HCT116 (cell line): ENCODE measurements at regions not wholly inside any gene's neighbourhood (a gene's known extent, or its start where the extent isn't known, plus 50 kb on each side); places are given as distances from the start of the nearest gene placed in this dataset.

ENCODE experiments used
- ATAC-seq: fragments of 200-7000 bp; cut with Tn5 transposase; 2 replicates; pipeline ENCODE4 v1.9.1; 2020; ENCODE audit warnings: mild to moderate bottlenecking, moderate library complexity
- BruUV-seq: library from RNA; stranded (reverse); fragments of 400-500 nt; replicated peaks from 2 replicates; lab custom pipeline; 2021; lab: Mats Ljungman, UMichigan
- CTCF ChIA-PET: fragments of 300-600 bp; sonication (Branson Sonifier 250); formaldehyde crosslinking; loops from one replicate; lab custom pipeline; 2021; ENCODE audit warnings: antibody characterized with exemption; lab: Charles Lee
- POLR2A ChIA-PET: fragments of 300-600, 350-600 bp; sonication (Branson Sonifier 250); formaldehyde crosslinking; loops from one replicate; lab custom pipeline; 2021; ENCODE audit warnings: antibody characterized with exemption; lab: Charles Lee
- RAD21 ChIA-PET, 2 experiments: fragments of 300-600 bp; sonication (Branson Sonifier 250); formaldehyde crosslinking; loops; one replicate each; lab custom pipeline; 2023; ENCODE audit warnings: low total read pairs in 2 of 2; ENCODE audit not compliant: uncharacterized antibody in 2 of 2, unreplicated experiment in 2 of 2, low non-redundant PET in 1 of 2; lab: Charles Lee
- DNase-seq: peaks from one replicate; pipeline ENCODE4 v3.0.0-alpha.2; 2010; ENCODE audit warnings: low read depth, low spot score
- H2AFZ ChIP-seq: fragments of 200-600 bp; shearing (Covaris generic), sonication (generic); 2 replicates; pipeline ENCODE4 v1.6.1; 2017; ENCODE audit warnings: low read depth, mixed run types, mixed read lengths, antibody characterized with exemption, low read length; ENCODE audit not compliant: poor library complexity, severe bottlenecking
- H3K27ac ChIP-seq: 2 replicates; pipeline ENCODE4 v1.5.1; 2012; ENCODE audit warnings: low read depth, low read length
- H3K27me3 ChIP-seq: fragments of 200-600 bp; sonication (generic); 2 replicates; pipeline ENCODE4 v1.6.1; 2016; ENCODE audit warnings: mixed run types, low read length, mixed read lengths; ENCODE audit not compliant: insufficient read depth
- H3K36me3 ChIP-seq, 2 experiments: fragments of 200-500 bp in 1 of 2; fragments of 200-600 bp in 1 of 2; sonication (Bioruptor generic) in 1 of 2; sonication (generic) in 1 of 2; 2 replicates each; pipeline versions ENCODE4 v1.5.1 to v1.6.1; 2014 to 2016; ENCODE audit warnings: low read length in 2 of 2, inconsistent platforms in 1 of 2, mixed read lengths in 1 of 2, mixed run types in 1 of 2; ENCODE audit not compliant: insufficient read depth in 2 of 2, control insufficient read depth in 1 of 2
- H3K4me1 ChIP-seq, 2 experiments: fragments of 200-600 bp in 1 of 2; sonication (generic) in 1 of 2; 2 replicates each; pipeline versions ENCODE4 v1.5.1 to v1.6.1; 2012 to 2017; ENCODE audit warnings: low read length in 2 of 2, inconsistent platforms in 1 of 2, mild to moderate bottlenecking in 1 of 2, mixed read lengths in 1 of 2, mixed run types in 1 of 2, moderate library complexity in 1 of 2; ENCODE audit not compliant: insufficient read depth in 2 of 2, control insufficient read depth in 1 of 2
- H3K4me2 ChIP-seq: fragments of 200-600 bp; sonication (generic); 2 replicates; pipeline ENCODE4 v1.6.1; 2017; ENCODE audit warnings: mixed run types, low read length, mixed read lengths
- H3K4me3 ChIP-seq, 2 experiments: fragments of 200-600 bp in 1 of 2; sonication (generic) in 1 of 2; replicated peaks in 1 of 2; 2 replicates each; pipeline ENCODE4 v1.5.1; 2011 to 2016; ENCODE audit warnings: low read length in 2 of 2, control low read depth in 1 of 2, low read depth in 1 of 2, mild to moderate bottlenecking in 1 of 2, mixed read lengths in 1 of 2, mixed run types in 1 of 2
- H3K79me2 ChIP-seq: fragments of 200-600 bp; sonication (generic); 2 replicates; pipeline ENCODE4 v1.6.1; 2017; ENCODE audit warnings: mild to moderate bottlenecking, mixed run types, low read length, moderate library complexity, mixed read lengths; ENCODE audit not compliant: insufficient read depth
- H3K9ac ChIP-seq: fragments of 200-600 bp; sonication (generic); 2 replicates; pipeline ENCODE4 v1.6.1; 2016; ENCODE audit warnings: low read length, mixed read lengths
- H3K9me2 ChIP-seq: fragments of 200-600 bp; sonication (generic), shearing (Covaris generic); 2 replicates; pipeline ENCODE4 v1.6.1; 2017; ENCODE audit warnings: mixed run types, mild to moderate bottlenecking, moderate library complexity; ENCODE audit not compliant: insufficient read depth
- H3K9me3 ChIP-seq, 2 experiments: fragments of 200-500 bp in 1 of 2; fragments of 200-600 bp in 1 of 2; sonication (Bioruptor generic) in 1 of 2; sonication (generic) in 1 of 2; 2 replicates each; pipeline ENCODE4 v1.6.1; 2014 to 2017; ENCODE audit warnings: low read length in 2 of 2, mixed read lengths in 2 of 2, inconsistent platforms in 1 of 2, low read depth in 1 of 2, mild to moderate bottlenecking in 1 of 2, mixed run types in 1 of 2, moderate library complexity in 1 of 2; ENCODE audit not compliant: control insufficient read depth in 1 of 2, insufficient read depth in 1 of 2
- H4K20me1 ChIP-seq: fragments of 200-600 bp; sonication (generic), shearing (Covaris generic); 2 replicates; pipeline ENCODE4 v1.6.1; 2017; ENCODE audit warnings: mixed run types, mild to moderate bottlenecking, moderate library complexity; ENCODE audit not compliant: insufficient read depth
- ATF3 ChIP-seq: IDR thresholded peaks from 2 replicates; pipeline ENCODE4 v1.6.1; 2012
- CBX3 ChIP-seq: IDR thresholded peaks from 2 replicates; pipeline ENCODE4 v1.6.1; 2012; ENCODE audit warnings: low read depth
- CEBPB ChIP-seq: IDR thresholded peaks from 2 replicates; pipeline ENCODE4 v1.6.1; 2012; ENCODE audit warnings: low read depth
- EZH2phosphoT487 ChIP-seq: fragments of 200-600 bp; IDR thresholded peaks from 2 replicates; pipeline ENCODE4 v1.6.1; 2018; ENCODE audit warnings: antibody characterized with exemption, borderline replicate concordance
- JUND ChIP-seq: IDR thresholded peaks from 2 replicates; pipeline ENCODE4 v1.6.1; 2012
- MAX ChIP-seq: IDR thresholded peaks from 2 replicates; pipeline ENCODE4 v1.6.1; 2012
- RAD21 ChIP-seq: IDR thresholded peaks from 2 replicates; pipeline ENCODE4 v1.6.1; 2012; ENCODE audit warnings: low read depth, mild to moderate bottlenecking
- SIN3A ChIP-seq: IDR thresholded peaks from 2 replicates; pipeline ENCODE4 v1.6.1; 2012; ENCODE audit warnings: low read depth
- intact Hi-C: fragments of 100-400 bp; cut with micrococcal nuclease; formaldehyde crosslinking; loops from 2 replicates; pipeline ENCODE4 v1.10.0; 2022

GRCh38 chr12:131486451-131487230 is 224.2 kb upstream of the SFSWAP start:
- Histone ChIP-seq H3K9me3 (no peaks in the 10 kb centered on the region), H2AFZ (no peak overlapping the region), H3K27me3 (no peaks in the 10 kb centered on the region), H3K9ac (no peak overlapping the region), H4K20me1 (no peaks in the 10 kb centered on the region), H3K79me2 (no peaks in the 10 kb centered on the region), H3K36me3 (no peaks in the 10 kb centered on the region), H3K27ac (no peak overlapping the region), H3K4me1 (no peaks in the 10 kb centered on the region), H3K4me3 (no peak overlapping the region), H3K9me2 (no peaks in the 10 kb centered on the region), H3K4me2 (no peak overlapping the region)
- POLR2A ChIA-PET: no interaction called here
- RAD21 ChIA-PET: no interaction called here
- BruUV-seq: no TSS peak
- DNase-seq (no peak), ATAC-seq (no peak)
- intact Hi-C loops: no loop called here
- TF ChIP-seq RAD21 (no peak), SIN3A (no peak), EZH2phosphoT487 (no peak)
- CTCF ChIA-PET: no interaction called here

GRCh38 chr12:131487388-131488124 is 223.3 kb upstream of the SFSWAP start:
- H2AFZ ChIP-seq: no peak overlapping the region
- H3K9ac ChIP-seq: no peak overlapping the region
- H3K9me3 ChIP-seq: no peaks in the 10 kb centered on the region
- ChIA-PET POLR2A (no interaction called here), RAD21 (no interaction called here), CTCF (no interaction called here)
- H3K27me3 ChIP-seq: no peaks in the 10 kb centered on the region
- no peak overlapping the region for H3K4me3 ChIP-seq
- H3K36me3 ChIP-seq: no peaks in the 10 kb centered on the region
- BruUV-seq: no TSS peak
- H3K9me2 ChIP-seq: no peaks in the 10 kb centered on the region
- DNase-seq (no peak), ATAC-seq (no peak; the same call in 1 of the 2 replicates)
- TF ChIP-seq CBX3: no peak
- no peak for TF ChIP-seq JUND
- TF ChIP-seq CEBPB: no peak
- no peak for TF ChIP-seq ATF3
- no peak for TF ChIP-seq MAX
- no peak overlapping the region for H3K27ac ChIP-seq
- H3K4me2 ChIP-seq: no peak overlapping the region
- intact Hi-C loops: no loop called here
- no peaks in the 10 kb centered on the region for H3K4me1 ChIP-seq
- no peaks in the 10 kb centered on the region for H4K20me1 ChIP-seq
- no peaks in the 10 kb centered on the region for H3K79me2 ChIP-seq
